Heart right ventricle (tissue), 16 donors: ENCODE measurements at regions not wholly inside any gene's neighbourhood (a gene's known extent, or its start where the extent isn't known, plus 50 kb on each side); places are given as distances from the start of the nearest gene placed in this dataset.

ENCODE experiments used
- ATAC-seq, 8 donors: fragments of 200-7000 bp; cut with Tn5 transposase; one replicate each; pipeline ENCODE4 v1.9.1; 2020; ENCODE audit warnings: mild to moderate bottlenecking in 8 of 8, moderate library complexity in 8 of 8, moderate number of reproducible peaks in 1 of 8
- DNase-seq, 2 donors: peaks; one replicate each; pipeline ENCODE4 v3.0.0-alpha.2; 2020
- H3K27ac ChIP-seq, 10 donors: fragments of 200-600 bp; sonication (generic) in 2 of 10; one replicate each; pipeline versions ENCODE4 v1.5.0 to v1.8.0; 2020 to 2022; ENCODE audit warnings: mild to moderate bottlenecking in 3 of 10
- H3K27me3 ChIP-seq, 7 donors: fragments of 200-600 bp; one replicate each; pipeline ENCODE4 v1.8.0; 2021 to 2022; ENCODE audit warnings: mild to moderate bottlenecking in 2 of 7
- H3K36me3 ChIP-seq, 9 donors: fragments of 200-600 bp; sonication (generic) in 1 of 9; one replicate each; pipeline versions ENCODE4 v1.5.0 to v1.8.0; 2020 to 2022; ENCODE audit warnings: mild to moderate bottlenecking in 2 of 9
- H3K4me1 ChIP-seq, 9 donors: fragments of 200-600 bp; sonication (generic) in 1 of 9; one replicate each; pipeline versions ENCODE4 v1.5.0 to v1.8.0; 2020 to 2022; ENCODE audit warnings: mild to moderate bottlenecking in 4 of 9
- H3K4me3 ChIP-seq, 10 donors: fragments of 200-600 bp; sonication (generic) in 2 of 10; one replicate each; pipeline versions ENCODE4 v1.5.0 to v1.8.0; 2020 to 2022; ENCODE audit warnings: mild to moderate bottlenecking in 7 of 10, moderate library complexity in 2 of 10
- H3K9me3 ChIP-seq, 11 donors: fragments of 200-600 bp in 10 of 11; sonication (generic) in 2 of 11; one replicate each; pipeline versions ENCODE4 v1.5.0 to v1.8.0; 2013 to 2022; ENCODE audit warnings: mild to moderate bottlenecking in 2 of 11, control low read depth in 1 of 11, moderate library complexity in 1 of 11
- WGBS, 2 donors: extraction: QIAGEN DNeasy Blood & Tissue Kit; methylation state at CpG; one replicate each; pipeline ENCODE4 v1.1.7; 2013; ENCODE audit warnings: inconsistent platforms in 1 of 2; 5-methylcytosine and 5-hydroxymethylcytosine counted together
- intact Hi-C, 10 donors: fragments of 100-400 bp; cut with DNase I; formaldehyde crosslinking; loops; one replicate each; pipeline versions ENCODE4 v1.11.1 to v1.14.2; 2022
- TF ChIP-seq, protein P1 (sequence below), 9 donors: fragments of 200-600 bp; sonication (generic) in 2 of 9; IDR thresholded peaks; one replicate each; pipeline versions ENCODE4 v1.5.0 to v1.8.0; 2021 to 2022; ENCODE audit warnings: antibody characterized with exemption in 9 of 9, mild to moderate bottlenecking in 5 of 9, moderate library complexity in 1 of 9
- donor health status: Arrhythmogenic right ventricular cardiomyopathy.
- donor health status: ischemic (EF 13 %, LVEDD 7.1; RV severe dilation, severe dysfunction).
- donor health status: healthy with polysubstance abuse.
- donor health status: DM: no; HTN: yes; CAD: no.
- donor health status: DM: no; HTN: no; CAD: no.
- donor health status: ischemic (EF 25% LVEDD 6.9; RV normal size, moderate dysfunction).
- donor health status: ischemic (EF 25% LVEDD 5.7; RV mildly dilated, moderate dysfunction).
- donor health status: healthy.
- donor health status: DM: yes; HTN: yes; CAD: no.
- donor health status: Ischemic cardiomyopathy.
- donor health status: ischemic (EF 35%, LVEDD 5.7; RV mildly dilated, moderate dysfunction).
- donor health status: nonischemic (EF 11% LVEDD 7.7; RV severe dilation, severe dysfunction).
- donor health status: DM: yes; HTN: yes; CAD: no.
- donor health status: PGD.
- donor health status: ischemic (EF 29% LVEDD 5.4; RV normal size, mild dysfunction).
- donor health status: nonischemic (EF 23%, LVEDD 6.1; RV moderate dilation, normal function).

DNA sequence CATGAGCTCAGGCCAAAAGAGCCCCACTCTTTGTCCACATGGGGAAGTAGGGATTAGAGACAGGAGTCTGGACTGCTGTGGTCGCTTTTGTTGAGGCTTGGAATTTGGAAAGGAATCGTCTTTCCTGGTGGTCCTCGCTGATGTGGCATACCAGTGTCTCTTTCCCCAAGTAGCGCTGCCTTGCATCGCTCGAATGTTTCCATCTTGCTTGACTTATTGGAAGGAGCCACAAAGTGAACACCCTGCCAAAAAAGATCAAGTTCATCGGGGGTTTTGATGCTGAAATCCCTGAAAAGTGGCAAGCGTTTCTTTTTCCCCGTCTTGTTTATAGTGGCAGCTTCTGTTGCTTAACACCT, 161.3 kb downstream of the MACROH2A1 start:
- WGBS, 2 donors = 85 to 86% methylated on average over 9 of the region's 9 CpGs
- TF ChIP-seq, protein P1, sequence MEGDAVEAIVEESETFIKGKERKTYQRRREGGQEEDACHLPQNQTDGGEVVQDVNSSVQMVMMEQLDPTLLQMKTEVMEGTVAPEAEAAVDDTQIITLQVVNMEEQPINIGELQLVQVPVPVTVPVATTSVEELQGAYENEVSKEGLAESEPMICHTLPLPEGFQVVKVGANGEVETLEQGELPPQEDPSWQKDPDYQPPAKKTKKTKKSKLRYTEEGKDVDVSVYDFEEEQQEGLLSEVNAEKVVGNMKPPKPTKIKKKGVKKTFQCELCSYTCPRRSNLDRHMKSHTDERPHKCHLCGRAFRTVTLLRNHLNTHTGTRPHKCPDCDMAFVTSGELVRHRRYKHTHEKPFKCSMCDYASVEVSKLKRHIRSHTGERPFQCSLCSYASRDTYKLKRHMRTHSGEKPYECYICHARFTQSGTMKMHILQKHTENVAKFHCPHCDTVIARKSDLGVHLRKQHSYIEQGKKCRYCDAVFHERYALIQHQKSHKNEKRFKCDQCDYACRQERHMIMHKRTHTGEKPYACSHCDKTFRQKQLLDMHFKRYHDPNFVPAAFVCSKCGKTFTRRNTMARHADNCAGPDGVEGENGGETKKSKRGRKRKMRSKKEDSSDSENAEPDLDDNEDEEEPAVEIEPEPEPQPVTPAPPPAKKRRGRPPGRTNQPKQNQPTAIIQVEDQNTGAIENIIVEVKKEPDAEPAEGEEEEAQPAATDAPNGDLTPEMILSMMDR (IDR thresholded peaks at IDR 0.05) = no peak
- H3K4me3 ChIP-seq = no peak overlapping the region
- peaks cover 0 to 3% (median 0%) of the 10 kb centered on the region in 7 donors for H3K27me3 ChIP-seq
- H3K27ac ChIP-seq = no peak overlapping the region
- H3K9me3 ChIP-seq = no peaks in the 10 kb centered on the region
- peaks cover 0 to 43% (median 18%) of the 10 kb centered on the region in 9 donors for H3K4me1 ChIP-seq
- no peak for ATAC-seq
- no peak for DNase-seq
- intact Hi-C loops = no loop called here
- no peaks in the 10 kb centered on the region for H3K36me3 ChIP-seq

DNA sequence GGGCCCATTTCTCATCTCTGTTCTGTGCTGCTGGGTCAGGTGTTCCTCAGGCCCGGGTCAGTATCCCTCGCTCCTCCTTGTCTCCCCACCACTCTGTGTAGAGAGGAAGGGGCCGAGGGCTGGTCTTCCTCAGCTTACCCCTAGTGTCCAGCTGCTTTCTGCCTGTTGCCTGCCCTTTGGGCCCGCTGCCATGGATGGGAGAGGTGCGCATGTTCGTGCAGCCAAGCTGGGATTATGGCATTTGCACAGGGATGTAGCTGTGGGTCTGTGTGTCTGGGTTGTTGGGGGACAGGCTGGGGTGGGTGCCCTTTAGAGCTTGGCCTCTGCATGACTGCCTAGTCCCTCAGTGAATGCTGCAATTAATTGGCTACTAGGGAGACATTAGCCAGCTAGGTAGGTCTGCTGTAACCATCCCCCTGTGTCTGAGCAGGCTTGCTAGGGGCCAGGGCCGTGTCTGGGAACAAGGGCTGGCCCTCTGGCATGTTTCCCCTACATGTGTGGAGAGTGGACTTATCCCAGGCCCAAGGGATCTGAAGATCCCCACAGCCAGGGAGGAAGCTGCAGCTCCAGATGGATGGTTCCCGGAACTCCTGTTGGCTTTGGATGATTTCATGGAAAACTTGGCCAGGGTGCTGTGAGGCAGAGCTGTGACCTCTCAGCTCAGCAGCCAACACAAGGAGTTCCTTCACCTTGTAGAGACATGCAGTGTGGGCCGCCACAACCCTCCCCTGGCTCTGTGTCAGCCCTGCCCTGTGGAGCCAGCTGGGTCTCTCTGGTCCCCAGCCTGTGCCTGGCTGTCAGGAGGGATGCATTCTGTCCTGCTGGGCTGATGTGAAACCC, 161.9 kb downstream of the MACROH2A1 start:
- TF ChIP-seq, protein P1 (IDR thresholded peaks at IDR 0.05) = no peak
- H3K9me3 ChIP-seq = no peaks in the 10 kb centered on the region
- no peaks in the 10 kb centered on the region for H3K36me3 ChIP-seq
- no peak for DNase-seq
- 69 to 80% methylated on average over 7 to 9 of the region's 9 CpGs for WGBS, 2 donors
- H3K27ac ChIP-seq = no peak overlapping the region
- peak in 1 of 8 donors; percentile 32 for ATAC-seq
- H3K4me3 ChIP-seq = no peak overlapping the region
- peaks cover 0 to 39% (median 12%) of the 10 kb centered on the region in 9 donors for H3K4me1 ChIP-seq
- peaks cover 0 to 3% (median 0%) of the 10 kb centered on the region in 7 donors for H3K27me3 ChIP-seq
- intact Hi-C loops = no loop called here

DNA sequence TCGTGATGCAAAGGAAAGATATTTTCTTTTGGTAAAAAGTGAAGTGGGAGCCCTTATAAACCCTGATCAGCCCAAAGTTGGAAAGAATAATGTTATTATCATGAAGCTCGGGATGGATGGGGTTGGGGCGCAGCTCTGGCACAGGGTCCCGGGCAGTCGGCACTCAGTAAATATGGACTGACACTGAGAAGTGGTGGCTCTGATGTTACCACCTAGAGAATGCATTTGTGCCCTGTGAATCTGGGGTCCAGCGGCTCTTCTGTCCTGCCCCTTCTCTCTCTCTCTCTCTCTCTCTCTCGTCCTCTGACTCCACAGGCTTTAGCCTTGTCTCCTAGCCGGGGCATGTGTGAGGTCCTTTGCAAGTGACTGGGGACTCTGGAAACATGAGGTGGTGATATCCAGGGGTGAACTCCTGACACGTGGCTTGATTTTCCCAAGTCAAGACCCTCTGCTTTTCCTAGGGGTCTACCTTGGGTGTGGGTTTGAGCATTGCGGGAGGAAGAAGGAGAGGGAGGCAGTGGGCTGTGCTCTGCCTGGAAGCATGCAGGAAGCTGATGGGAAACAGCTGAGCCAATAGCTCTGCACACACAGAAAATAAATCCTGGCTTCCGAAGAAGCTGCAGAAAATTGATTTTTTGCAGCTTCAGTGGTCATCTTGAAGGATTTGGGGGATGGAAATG, 162.7 kb downstream of the MACROH2A1 start:
- no peak overlapping the region for H3K27ac ChIP-seq
- no peak overlapping the region for H3K4me3 ChIP-seq
- H3K4me1 ChIP-seq = peaks cover 0 to 35% (median 10%) of the 10 kb centered on the region in 9 donors
- DNase-seq (no peak), ATAC-seq (no peak)
- H3K36me3 ChIP-seq = no peaks in the 10 kb centered on the region
- TF ChIP-seq, protein P1 (IDR thresholded peaks at IDR 0.05) = no peak
- intact Hi-C loops = no loop called here
- 75 to 80% methylated on average over 11 of the region's 11 CpGs for WGBS, 2 donors
- H3K9me3 ChIP-seq = no peaks in the 10 kb centered on the region
- H3K27me3 ChIP-seq = peaks cover 0 to 3% (median 0%) of the 10 kb centered on the region in 7 donors

DNA sequence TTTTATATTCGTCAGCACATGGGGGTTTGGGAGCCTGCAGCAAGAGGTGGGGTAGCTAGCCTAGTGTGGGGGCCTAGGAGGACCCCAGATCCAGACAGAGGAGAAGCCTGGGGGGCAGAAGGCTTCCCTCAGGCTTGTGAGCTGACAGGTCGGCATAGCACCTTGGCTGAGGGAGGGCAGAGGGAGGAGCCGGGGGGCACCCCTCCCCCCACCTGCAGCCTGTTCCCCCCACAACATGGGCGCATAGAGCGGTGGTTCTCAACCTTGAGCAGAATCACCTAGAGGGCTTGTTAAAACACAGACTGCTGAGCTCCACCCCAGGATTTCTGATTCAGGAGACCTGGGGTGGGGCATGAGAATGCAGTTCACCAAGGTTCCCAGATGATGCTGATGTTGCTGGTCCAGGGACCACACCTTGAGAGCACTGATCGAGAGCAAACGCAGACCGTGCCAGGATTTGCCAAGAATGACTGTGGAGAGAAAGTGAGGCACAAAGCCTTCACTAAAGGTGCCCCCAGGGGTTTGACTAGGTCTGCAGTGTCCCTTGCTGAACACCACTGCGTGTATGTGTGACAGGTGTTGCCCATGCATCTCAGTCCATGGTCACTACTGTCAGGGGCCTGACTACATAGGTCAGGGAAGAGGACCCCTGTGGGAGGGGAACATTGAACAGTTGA, 163.3 kb downstream of the MACROH2A1 start:
- intact Hi-C loops = no loop called here
- WGBS, 2 donors = 82 to 88% methylated on average over 9 of the region's 9 CpGs
- peaks cover 0 to 3% (median 0%) of the 10 kb centered on the region in 7 donors for H3K27me3 ChIP-seq
- ATAC-seq (no peak), DNase-seq (no peak)
- TF ChIP-seq, protein P1 (IDR thresholded peaks at IDR 0.05) = no peak
- no peak overlapping the region for H3K4me3 ChIP-seq
- H3K9me3 ChIP-seq = no peaks in the 10 kb centered on the region
- no peak overlapping the region for H3K27ac ChIP-seq
- peaks cover 0 to 38% (median 14%) of the 10 kb centered on the region in 9 donors for H3K4me1 ChIP-seq
- no peaks in the 10 kb centered on the region for H3K36me3 ChIP-seq
